H1 (cell line): ENCODE measurements at regions not wholly inside any gene's neighbourhood (a gene's known extent, or its start where the extent isn't known, plus 50 kb on each side); places are given as distances from the start of the nearest gene placed in this dataset.
A peak's percentile ranks its signal among the peaks of the same experiment; 100 is the strongest.

Experiments used
- CTCF ChIA-PET: fragments of 300-600 bp; sonication (Branson Sonifier 250); formaldehyde crosslinking; loops from one replicate; lab custom pipeline; 2021; ENCODE audit not compliant: partially characterized antibody; lab: Charles Lee
- POLR2A ChIA-PET: fragments of 300-600 bp; sonication (Branson Sonifier 250); formaldehyde crosslinking; loops from one replicate; lab custom pipeline; 2021; ENCODE audit warnings: inconsistent platforms; ENCODE audit not compliant: partially characterized antibody; lab: Charles Lee
- DNase-seq, 2 experiments: peaks; one replicate each; pipeline versions ENCODE4 v3.0.0 to v3.0.0-alpha.2; 2010 to 2022; ENCODE audit warnings: low spot score in 2 of 2, low read depth in 1 of 2, mixed read lengths in 1 of 2
- FAIRE-seq: peaks from 2 replicates; lab custom pipeline; 2011; peaks lifted over from hg19 to GRCh38; lab: Jason Lieb, UNC
- H2AFZ ChIP-seq: 2 replicates; pipeline ENCODE4 v1.8.1; 2012; ENCODE audit warnings: low read length, inconsistent platforms
- H2AK5ac ChIP-seq: 2 replicates; pipeline ENCODE4 v1.6.1; 2013; ENCODE audit warnings: low read depth, low read length
- H2BK120ac ChIP-seq: replicated peaks from 2 replicates; pipeline ENCODE3; 2013; ENCODE audit warnings: low read depth, low read length, inconsistent platforms
- H2BK12ac ChIP-seq: 2 replicates; pipeline ENCODE4 v1.6.1; 2013; ENCODE audit warnings: low read depth, low read length
- H2BK15ac ChIP-seq: 2 replicates; pipeline ENCODE4 v1.6.1; 2013; ENCODE audit warnings: low read length
- H2BK20ac ChIP-seq: 2 replicates; pipeline ENCODE4 v1.6.1; 2013; ENCODE audit warnings: low read length
- H2BK5ac ChIP-seq: 2 replicates; pipeline ENCODE4 v1.6.1; 2013; ENCODE audit warnings: low read depth, low read length
- H3K14ac ChIP-seq: 2 replicates; pipeline ENCODE4 v1.6.1; 2013; ENCODE audit warnings: inconsistent platforms; ENCODE audit not compliant: insufficient read length
- H3K18ac ChIP-seq: 2 replicates; pipeline ENCODE4 v1.6.1; 2013; ENCODE audit warnings: low read length; ENCODE audit errors: extremely low read depth
- H3K23ac ChIP-seq: 2 replicates; pipeline ENCODE4 v1.6.1; 2013; ENCODE audit warnings: inconsistent platforms; ENCODE audit not compliant: insufficient read length
- H3K23me2 ChIP-seq: 2 replicates; pipeline ENCODE4 v1.6.1; 2013; ENCODE audit warnings: low read depth, low read length
- H3K27ac ChIP-seq: 2 replicates; pipeline ENCODE4 v1.6.1; 2011; ENCODE audit warnings: low read depth, low read length, inconsistent platforms
- H3K27me3 ChIP-seq, 4 experiments: replicated peaks in 1 of 4; 1 replicate in 1 of 4; 2 replicates in 3 of 4; pipeline versions ENCODE4 v1.6.1 to v1.8.1; 2011 to 2013; ENCODE audit warnings: low read length in 3 of 4, mild to moderate bottlenecking in 3 of 4, inconsistent platforms in 2 of 4, mixed read lengths in 2 of 4, moderate library complexity in 1 of 4; ENCODE audit not compliant: control insufficient read depth in 3 of 4, insufficient read depth in 3 of 4; ENCODE audit errors: extremely low read depth in 1 of 4
- H3K36me3 ChIP-seq, 4 experiments: 2 replicates each; pipeline versions ENCODE4 v1.6.1 to v1.8.1; 2011 to 2013; ENCODE audit warnings: mild to moderate bottlenecking in 4 of 4, low read length in 3 of 4, moderate library complexity in 2 of 4, control low read depth in 1 of 4, inconsistent platforms in 1 of 4; ENCODE audit not compliant: insufficient read depth in 4 of 4, control insufficient read depth in 2 of 4
- H3K4ac ChIP-seq: replicated peaks from 2 replicates; pipeline ENCODE3; 2013; ENCODE audit warnings: low read length, low read depth, mixed read lengths, inconsistent platforms; ENCODE audit not compliant: insufficient read length
- H3K4me1 ChIP-seq, 4 experiments: replicated peaks in 1 of 4; 1 replicate in 1 of 4; 2 replicates in 3 of 4; pipeline versions ENCODE4 v1.6.1 to v1.8.1; 2011 to 2013; ENCODE audit warnings: low read length in 3 of 4, inconsistent platforms in 2 of 4, mixed read lengths in 1 of 4; ENCODE audit not compliant: insufficient read depth in 4 of 4, control insufficient read depth in 3 of 4
- H3K4me2 ChIP-seq, 2 experiments: 2 replicates each; pipeline versions ENCODE4 v1.6.1 to v1.8.1; 2011 to 2013; ENCODE audit warnings: low read depth in 2 of 2, low read length in 2 of 2, control low read depth in 1 of 2, inconsistent platforms in 1 of 2, mild to moderate bottlenecking in 1 of 2; ENCODE audit not compliant: insufficient read depth in 1 of 2
- H3K4me3 ChIP-seq, 4 experiments: fragments of 200-600, 300-600 bp in 1 of 4; sonication (generic), shearing (Covaris generic), sonication (Bioruptor Twin) in 1 of 4; 2 replicates each; pipeline versions ENCODE4 v1.5.1 to v1.8.1; 2011 to 2016; ENCODE audit warnings: low read length in 4 of 4, low read depth in 3 of 4, control low read depth in 2 of 4, inconsistent platforms in 2 of 4, mild to moderate bottlenecking in 2 of 4, mixed read lengths in 1 of 4, moderate library complexity in 1 of 4; ENCODE audit not compliant: insufficient read depth in 2 of 4; ENCODE audit errors: extremely low read depth in 1 of 4
- H3K56ac ChIP-seq: replicated peaks from 2 replicates; pipeline ENCODE3; 2013; ENCODE audit warnings: low read depth, mild to moderate bottlenecking, mixed read lengths, low read length, inconsistent platforms; ENCODE audit not compliant: insufficient read length
- H3K79me1 ChIP-seq: 2 replicates; pipeline ENCODE4 v1.6.1; 2013; ENCODE audit warnings: low read depth, low read length, control low read depth
- H3K79me2 ChIP-seq, 2 experiments: 2 replicates each; pipeline versions ENCODE4 v1.6.1 to v1.8.1; 2012 to 2013; ENCODE audit warnings: low read length in 2 of 2, mild to moderate bottlenecking in 2 of 2, inconsistent platforms in 1 of 2; ENCODE audit not compliant: insufficient read depth in 2 of 2, control insufficient read depth in 1 of 2
- H3K9ac ChIP-seq, 4 experiments: replicated peaks in 1 of 4; 1 replicate in 1 of 4; 2 replicates in 3 of 4; pipeline versions ENCODE4 v1.6.1 to v1.8.1; 2011 to 2013; ENCODE audit warnings: low read depth in 3 of 4, low read length in 3 of 4, control low read depth in 2 of 4, mild to moderate bottlenecking in 2 of 4, moderate library complexity in 2 of 4, inconsistent platforms in 1 of 4; ENCODE audit errors: extremely low read depth in 1 of 4
- H3K9me3 ChIP-seq, 2 experiments: 2 replicates each; pipeline versions ENCODE4 v1.6.1 to v1.8.1; 2012 to 2013; ENCODE audit warnings: mild to moderate bottlenecking in 2 of 2, moderate library complexity in 2 of 2, control low read depth in 1 of 2, inconsistent platforms in 1 of 2, low read depth in 1 of 2, low read length in 1 of 2, mixed read lengths in 1 of 2; ENCODE audit not compliant: insufficient read depth in 2 of 2
- H4K20me1 ChIP-seq, 2 experiments: replicated peaks in 1 of 2; 2 replicates each; pipeline versions ENCODE3 to v1.8.1; 2011 to 2013; ENCODE audit warnings: inconsistent platforms in 2 of 2, low read length in 2 of 2, mild to moderate bottlenecking in 1 of 2; ENCODE audit not compliant: insufficient read depth in 2 of 2, control insufficient read depth in 1 of 2
- H4K5ac ChIP-seq: 2 replicates; pipeline ENCODE4 v1.6.1; 2013; ENCODE audit warnings: low read length, low read depth, mixed read lengths, inconsistent platforms; ENCODE audit not compliant: insufficient read length
- H4K8ac ChIP-seq: 2 replicates; pipeline ENCODE4 v1.8.0; 2013; ENCODE audit warnings: mild to moderate bottlenecking, moderate library complexity, low read length, inconsistent platforms; ENCODE audit not compliant: insufficient read depth; ENCODE audit errors: extremely low read depth
- H4K91ac ChIP-seq: replicated peaks from 2 replicates; pipeline ENCODE3; 2013; ENCODE audit warnings: low read length, mixed read lengths, inconsistent platforms; ENCODE audit not compliant: insufficient read length
- RAD21 ChIP-seq, 2 experiments: IDR thresholded peaks in 1 of 2; conservative IDR thresholded peaks in 1 of 2; 2 replicates each; pipeline ENCODE4 v1.6.1; 2011; ENCODE audit warnings: low read depth in 2 of 2, low read length in 2 of 2, improper control_type of control experiment in 1 of 2, inconsistent platforms in 1 of 2, mild to moderate bottlenecking in 1 of 2, moderate library complexity in 1 of 2
- SAP30 ChIP-seq: fragments of 300-600 bp; sonication (generic); IDR thresholded peaks from 2 replicates; pipeline ENCODE4 v1.7.1; 2012; ENCODE audit warnings: low read length, moderate library complexity, mild to moderate bottlenecking, inconsistent platforms; ENCODE audit not compliant: insufficient read depth, insufficient replicate concordance
- ZNF274 ChIP-seq: IDR thresholded peaks from 2 replicates; pipeline ENCODE4 v1.7.0; 2012; ENCODE audit warnings: low read length, borderline replicate concordance; ENCODE audit errors: extremely low read depth
- WGBS, 2 experiments: shearing (Covaris generic) in 1 of 2; methylation state at CpG; one replicate each; pipeline versions ENCODE4 v1.1.6 to v1.1.7; 2013 to 2015; ENCODE audit warnings: low lambda C conversion rate in 2 of 2, mixed read lengths in 2 of 2, inconsistent platforms in 1 of 2, low coverage in 1 of 2, missing lambda C conversion rate in 1 of 2; ENCODE audit not compliant: insufficient replicate concordance in 2 of 2, insufficient coverage in 1 of 2, insufficient read length in 1 of 2; ENCODE audit errors: extremely low coverage in 1 of 2, missing lambda C conversion rate in 1 of 2; 5-methylcytosine and 5-hydroxymethylcytosine counted together
- TF ChIP-seq, protein P1 (sequence below), 3 experiments: IDR thresholded peaks; 1 replicate in 2 of 3; 2 replicates in 1 of 3; pipeline versions ENCODE4 v1.5.1 to v1.6.1; 2011; ENCODE audit warnings: low read length in 3 of 3, mild to moderate bottlenecking in 3 of 3, inconsistent platforms in 2 of 3, low read depth in 1 of 3, moderate library complexity in 1 of 3; ENCODE audit not compliant: insufficient read depth in 1 of 3; ENCODE audit errors: control extremely low read depth in 1 of 3

DNA sequence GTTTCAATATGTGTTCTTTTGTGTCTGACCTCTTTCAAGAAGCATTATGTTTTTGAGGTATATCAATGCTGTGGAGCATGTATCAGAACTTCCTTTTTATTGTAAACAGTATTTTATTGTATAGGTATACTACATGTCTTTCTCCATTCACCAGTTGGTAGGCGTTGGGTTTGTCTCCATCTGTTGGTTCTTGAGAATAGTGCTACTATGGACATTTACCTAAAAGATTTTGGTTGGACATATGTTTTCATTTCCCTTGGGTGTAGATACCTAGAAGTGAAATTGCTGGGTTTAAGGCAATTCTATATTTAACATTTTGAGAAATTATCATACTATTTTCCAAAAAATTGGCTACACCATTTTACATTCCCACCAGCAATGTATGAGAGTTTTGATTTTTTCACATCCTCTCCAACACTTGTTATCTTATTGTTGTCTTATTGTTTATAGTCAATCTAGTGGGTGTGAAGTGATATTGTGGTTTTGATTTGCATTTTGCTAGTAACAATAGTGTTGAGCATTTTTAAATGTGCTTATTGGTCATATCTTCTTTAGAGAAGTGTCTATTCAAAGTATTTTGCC, 409.2 kb downstream of the IPO8 start:
- no peaks in the 10 kb centered on the region for H3K4me1 ChIP-seq
- H4K20me1 ChIP-seq = no peaks in the 10 kb centered on the region
- H4K91ac ChIP-seq = no peak overlapping the region
- H4K5ac ChIP-seq = no peak overlapping the region
- H3K9me3 ChIP-seq = no peaks in the 10 kb centered on the region
- CTCF ChIA-PET = no interaction called here
- no peak overlapping the region for H3K4me3 ChIP-seq
- H3K9ac ChIP-seq = no peak overlapping the region
- no peaks in the 10 kb centered on the region for H3K79me1 ChIP-seq
- H3K4me2 ChIP-seq = no peak overlapping the region
- POLR2A ChIA-PET = no interaction called here
- H2AK5ac ChIP-seq = no peak overlapping the region
- no peak overlapping the region for H3K4ac ChIP-seq
- H3K14ac ChIP-seq = no peak overlapping the region
- TF ChIP-seq RAD21 (IDR thresholded peaks at IDR 0.05 in 1 of 2, conservative IDR thresholded peaks at IDR 0.05 in 1 of 2; ENCODE audit: low read depth in 2 of 2, low read length in 2 of 2) (peak; percentile 65 to 70), SAP30 (no peak), ZNF274 (no peak)
- TF ChIP-seq, protein P1, sequence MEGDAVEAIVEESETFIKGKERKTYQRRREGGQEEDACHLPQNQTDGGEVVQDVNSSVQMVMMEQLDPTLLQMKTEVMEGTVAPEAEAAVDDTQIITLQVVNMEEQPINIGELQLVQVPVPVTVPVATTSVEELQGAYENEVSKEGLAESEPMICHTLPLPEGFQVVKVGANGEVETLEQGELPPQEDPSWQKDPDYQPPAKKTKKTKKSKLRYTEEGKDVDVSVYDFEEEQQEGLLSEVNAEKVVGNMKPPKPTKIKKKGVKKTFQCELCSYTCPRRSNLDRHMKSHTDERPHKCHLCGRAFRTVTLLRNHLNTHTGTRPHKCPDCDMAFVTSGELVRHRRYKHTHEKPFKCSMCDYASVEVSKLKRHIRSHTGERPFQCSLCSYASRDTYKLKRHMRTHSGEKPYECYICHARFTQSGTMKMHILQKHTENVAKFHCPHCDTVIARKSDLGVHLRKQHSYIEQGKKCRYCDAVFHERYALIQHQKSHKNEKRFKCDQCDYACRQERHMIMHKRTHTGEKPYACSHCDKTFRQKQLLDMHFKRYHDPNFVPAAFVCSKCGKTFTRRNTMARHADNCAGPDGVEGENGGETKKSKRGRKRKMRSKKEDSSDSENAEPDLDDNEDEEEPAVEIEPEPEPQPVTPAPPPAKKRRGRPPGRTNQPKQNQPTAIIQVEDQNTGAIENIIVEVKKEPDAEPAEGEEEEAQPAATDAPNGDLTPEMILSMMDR (IDR thresholded peaks at IDR 0.05; ENCODE audit: control extremely low read depth in 1 of 3, insufficient read depth in 1 of 3, low read depth in 1 of 3, low read length in 3 of 3) = peak in 2 of 3 experiments; percentile 22 to 48; a peak in 2 of 4 replicates
- no peak overlapping the region for H3K27ac ChIP-seq
- 65% methylated on average over 1 of the region's 1 CpG; no CpG with 5 or more reads in 1 of the 2 experiments for WGBS, 2 experiments
- no peak for FAIRE-seq
- no peaks in the 10 kb centered on the region for H3K27me3 ChIP-seq
- no peak overlapping the region for H2BK5ac ChIP-seq
- H3K23me2 ChIP-seq = no peaks in the 10 kb centered on the region
- H3K79me2 ChIP-seq = no peaks in the 10 kb centered on the region
- H4K8ac ChIP-seq = no peak overlapping the region
- H3K23ac ChIP-seq = no peak overlapping the region
- no peak overlapping the region for H2BK12ac ChIP-seq
- H3K18ac ChIP-seq = no peak overlapping the region
- no peak overlapping the region for H2BK20ac ChIP-seq
- no peak for DNase-seq
- no peak overlapping the region for H2AFZ ChIP-seq
- no peak overlapping the region for H2BK120ac ChIP-seq
- H3K56ac ChIP-seq = no peak overlapping the region
- no peak overlapping the region for H2BK15ac ChIP-seq
- H3K36me3 ChIP-seq = no peaks in the 10 kb centered on the region
